HEK293T (cell line): ENCODE measurements at regions not wholly inside any gene's neighbourhood (a gene's known extent, or its start where the extent isn't known, plus 50 kb on each side); places are given as distances from the start of the nearest gene placed in this dataset.

ENCODE experiments used
- CTCF ChIA-PET: fragments of 350-600 bp; formaldehyde crosslinking; extraction: SDS; loops from one replicate; lab custom pipeline; 2021; ENCODE audit warnings: antibody characterized with exemption, inconsistent platforms; lab: Yijun Ruan, JAX
- POLR2A ChIA-PET: fragments of 350-600 bp; formaldehyde crosslinking; extraction: SDS; loops from one replicate; lab custom pipeline; 2020; ENCODE audit warnings: antibody characterized with exemption, inconsistent platforms; lab: Yijun Ruan, JAX
- DNase-seq: peaks from one replicate; pipeline ENCODE4 v3.0.0; 2012; ENCODE audit warnings: mixed read lengths; ENCODE audit errors: extremely low spot score
- ARNT ChIP-seq: fragments of 450-650 bp; IDR thresholded peaks from 2 replicates; pipeline ENCODE4 v1.6.1; 2017; ENCODE audit warnings: mild to moderate bottlenecking
- BHLHE40 ChIP-seq: fragments of 450-650 bp; IDR thresholded peaks from 2 replicates; pipeline ENCODE4 v1.6.1; 2016; ENCODE audit warnings: mild to moderate bottlenecking, moderate library complexity, borderline replicate concordance
- CTBP1 ChIP-seq: fragments of 450-650 bp; IDR thresholded peaks from 2 replicates; pipeline ENCODE4 v1.6.1; 2016; ENCODE audit warnings: borderline replicate concordance
- ELF4 ChIP-seq: fragments of 450-650 bp; IDR thresholded peaks from 2 replicates; pipeline ENCODE4 v1.6.1; 2017; ENCODE audit warnings: antibody characterized with exemption
- FOXA1 ChIP-seq: fragments of 450-650 bp; IDR thresholded peaks from 2 replicates; pipeline ENCODE4 v1.6.1; 2016; ENCODE audit warnings: mild to moderate bottlenecking
- FOXK2 ChIP-seq: fragments of 450-650 bp; IDR thresholded peaks from 2 replicates; pipeline ENCODE4 v1.6.1; 2016; ENCODE audit warnings: mild to moderate bottlenecking
- FOXM1 ChIP-seq: fragments of 450-650 bp; IDR thresholded peaks from 2 replicates; pipeline ENCODE4 v1.6.1; 2017; ENCODE audit warnings: mild to moderate bottlenecking, borderline replicate concordance
- HDGF ChIP-seq: fragments of 450-650 bp; IDR thresholded peaks from 2 replicates; pipeline ENCODE4 v1.6.1; 2017; ENCODE audit warnings: antibody characterized with exemption, borderline replicate concordance
- L3MBTL2 ChIP-seq: fragments of 450-650 bp; conservative IDR thresholded peaks from 2 replicates; pipeline ENCODE4 v1.6.1; 2016; ENCODE audit warnings: mild to moderate bottlenecking
- LEF1 ChIP-seq: fragments of 450-650 bp; IDR thresholded peaks from 2 replicates; pipeline ENCODE4 v1.6.1; 2017; ENCODE audit warnings: mild to moderate bottlenecking, borderline replicate concordance
- NFRKB ChIP-seq: fragments of 450-650 bp; IDR thresholded peaks from 2 replicates; pipeline ENCODE4 v1.6.1; 2016; ENCODE audit warnings: mild to moderate bottlenecking, moderate library complexity
- SP1 ChIP-seq: fragments of 450-650 bp; IDR thresholded peaks from 2 replicates; pipeline ENCODE4 v1.6.1; 2017
- SUZ12 ChIP-seq: fragments of 450-650 bp; IDR thresholded peaks from 2 replicates; pipeline ENCODE4 v1.6.1; 2016; ENCODE audit warnings: mild to moderate bottlenecking
- TARDBP ChIP-seq: fragments of 450-650 bp; IDR thresholded peaks from 2 replicates; pipeline ENCODE4 v1.6.1; 2016
- ZNF384 ChIP-seq: fragments of 450-650 bp; IDR thresholded peaks from 2 replicates; pipeline ENCODE4 v1.6.1; 2016
- TF ChIP-seq, protein P1 (sequence below): fragments of 450-650 bp; IDR thresholded peaks from 2 replicates; pipeline ENCODE4 v1.6.1; 2016

DNA sequence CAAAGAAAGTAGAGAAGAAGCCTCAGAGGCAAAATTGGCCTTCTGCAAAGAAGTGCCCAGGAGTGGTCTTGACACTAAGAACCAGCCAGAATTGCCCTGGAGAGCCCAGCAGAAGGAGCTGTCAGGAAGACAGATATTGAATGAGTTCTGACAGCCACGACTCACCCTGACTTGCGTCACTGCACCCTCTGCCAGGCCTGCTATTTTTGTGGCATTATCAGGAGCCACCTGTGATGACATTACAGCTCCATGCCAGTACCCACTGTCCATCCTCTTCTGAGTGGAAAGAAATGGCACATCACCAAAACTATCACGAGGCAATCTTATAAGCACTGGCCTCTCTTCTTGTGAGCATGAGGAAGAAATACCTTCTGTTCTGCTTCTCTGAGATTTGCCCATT lies 67.7 kb downstream of the SMIM20 start:
- POLR2A ChIA-PET = no interaction called here
- CTCF ChIA-PET = interaction anchor here (0.5 kb wide), 1 partner anchor 349 kb away, joined by 3 read pairs; no protein-coding TSS in a partner anchor

DNA sequence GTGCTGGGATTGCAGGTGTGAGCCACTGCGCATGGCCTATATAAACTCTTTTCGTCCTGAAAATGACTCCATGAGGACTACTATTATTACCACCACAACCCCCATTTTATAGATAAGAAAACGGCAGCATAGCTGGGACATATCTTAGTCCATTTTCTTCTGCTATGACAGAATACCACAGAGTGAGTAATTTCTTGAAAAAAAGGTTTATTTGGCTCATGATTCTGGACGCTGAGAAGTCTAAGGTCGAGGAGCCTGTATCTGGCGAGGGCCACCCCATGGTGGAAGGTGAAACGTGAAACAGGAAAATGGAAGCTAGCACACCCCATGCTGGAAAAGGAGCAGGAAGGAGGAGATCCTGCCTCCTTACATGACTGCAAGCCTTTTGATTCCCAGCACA lies 68.9 kb downstream of the SMIM20 start:
- CTCF ChIA-PET = no interaction called here
- no peak for TF ChIP-seq L3MBTL2
- no peak for TF ChIP-seq FOXK2
- TF ChIP-seq SP1 = no peak
- no peak for TF ChIP-seq SUZ12
- no peak for TF ChIP-seq FOXA1
- no peak for TF ChIP-seq ZNF384
- TF ChIP-seq ELF4 = no peak
- TF ChIP-seq, protein P1, sequence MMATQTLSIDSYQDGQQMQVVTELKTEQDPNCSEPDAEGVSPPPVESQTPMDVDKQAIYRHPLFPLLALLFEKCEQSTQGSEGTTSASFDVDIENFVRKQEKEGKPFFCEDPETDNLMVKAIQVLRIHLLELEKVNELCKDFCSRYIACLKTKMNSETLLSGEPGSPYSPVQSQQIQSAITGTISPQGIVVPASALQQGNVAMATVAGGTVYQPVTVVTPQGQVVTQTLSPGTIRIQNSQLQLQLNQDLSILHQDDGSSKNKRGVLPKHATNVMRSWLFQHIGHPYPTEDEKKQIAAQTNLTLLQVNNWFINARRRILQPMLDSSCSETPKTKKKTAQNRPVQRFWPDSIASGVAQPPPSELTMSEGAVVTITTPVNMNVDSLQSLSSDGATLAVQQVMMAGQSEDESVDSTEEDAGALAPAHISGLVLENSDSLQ = no peak
- no peak for TF ChIP-seq LEF1
- TF ChIP-seq BHLHE40 = no peak
- no peak for TF ChIP-seq FOXM1
- no peak for TF ChIP-seq TARDBP
- no peak for TF ChIP-seq NFRKB
- no peak for TF ChIP-seq CTBP1
- TF ChIP-seq HDGF = no peak
- DNase-seq = no peak
- POLR2A ChIA-PET = no interaction called here

More for the DNA sequence above, 67.7 kb downstream of the SMIM20 start:
- TF ChIP-seq, protein P1 = no peak
- no peak for TF ChIP-seq ZNF384
- no peak for TF ChIP-seq CTBP1
- DNase-seq = no peak

DNA sequence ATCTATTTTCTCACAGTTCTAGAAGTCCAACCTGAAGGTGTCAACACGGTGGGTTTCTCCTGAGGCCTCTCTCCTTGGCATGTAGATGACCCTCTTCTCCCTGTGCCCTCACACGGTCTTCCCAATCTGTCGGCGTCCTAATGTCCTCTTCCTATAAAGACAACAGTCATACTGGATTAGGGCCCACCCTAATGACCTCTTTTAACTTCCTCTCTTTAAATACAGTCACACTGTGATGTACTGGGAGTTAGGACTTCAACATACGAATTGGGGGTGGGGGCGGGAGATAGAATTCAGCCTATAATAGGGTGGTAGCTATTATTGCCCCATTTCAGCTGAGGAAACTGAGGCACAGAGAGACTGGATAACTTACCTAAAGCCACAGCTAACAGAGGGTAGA lies 70.2 kb downstream of the SMIM20 start:
- ChIA-PET CTCF (no interaction called here), POLR2A (no interaction called here)

DNA sequence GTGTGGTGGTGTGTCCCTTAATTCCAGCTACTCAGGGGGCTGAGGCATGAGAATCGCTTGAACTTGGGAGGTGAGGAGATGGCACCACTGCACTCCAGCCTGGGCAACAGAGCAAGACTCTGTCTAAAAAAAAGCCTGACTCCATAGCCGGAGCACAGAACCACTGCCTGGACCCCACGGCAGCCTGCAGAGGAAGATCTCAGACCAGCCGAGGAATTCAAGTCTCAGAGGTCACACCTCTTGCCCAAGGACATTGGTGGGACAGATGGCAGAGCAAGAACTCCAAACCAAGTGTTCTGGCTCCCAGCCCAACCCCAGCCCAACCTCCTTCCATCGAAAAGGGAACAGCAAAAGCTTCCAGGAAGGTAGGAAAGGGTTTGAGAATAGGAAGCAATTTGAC lies 70.8 kb downstream of the SMIM20 start:
- TF ChIP-seq CTBP1 = no peak
- no peak for TF ChIP-seq NFRKB
- TF ChIP-seq FOXK2 = no peak
- no peak for TF ChIP-seq ZNF384
- TF ChIP-seq FOXA1 = no peak
- TF ChIP-seq SUZ12 = no peak
- TF ChIP-seq HDGF = no peak
- no peak for TF ChIP-seq BHLHE40
- TF ChIP-seq SP1 = no peak
- TF ChIP-seq L3MBTL2 = no peak
- TF ChIP-seq, protein P1 = no peak
- TF ChIP-seq ARNT = no peak
- no peak for TF ChIP-seq TARDBP
- no peak for TF ChIP-seq LEF1
- no peak for TF ChIP-seq FOXM1
- no peak for TF ChIP-seq ELF4
- POLR2A ChIA-PET = no interaction called here
- DNase-seq = no peak
- CTCF ChIA-PET = no interaction called here

More for the DNA sequence above, 70.2 kb downstream of the SMIM20 start:
- TF ChIP-seq ELF4 (no peak), NFRKB (no peak), ZNF384 (no peak), LEF1 (no peak), SUZ12 (no peak), TARDBP (no peak), CTBP1 (no peak), HDGF (no peak), FOXM1 (no peak), FOXA1 (no peak), FOXK2 (no peak), SP1 (no peak), BHLHE40 (no peak), L3MBTL2 (no peak), ARNT (no peak)
- TF ChIP-seq, protein P1 = no peak
- no peak for DNase-seq

DNA sequence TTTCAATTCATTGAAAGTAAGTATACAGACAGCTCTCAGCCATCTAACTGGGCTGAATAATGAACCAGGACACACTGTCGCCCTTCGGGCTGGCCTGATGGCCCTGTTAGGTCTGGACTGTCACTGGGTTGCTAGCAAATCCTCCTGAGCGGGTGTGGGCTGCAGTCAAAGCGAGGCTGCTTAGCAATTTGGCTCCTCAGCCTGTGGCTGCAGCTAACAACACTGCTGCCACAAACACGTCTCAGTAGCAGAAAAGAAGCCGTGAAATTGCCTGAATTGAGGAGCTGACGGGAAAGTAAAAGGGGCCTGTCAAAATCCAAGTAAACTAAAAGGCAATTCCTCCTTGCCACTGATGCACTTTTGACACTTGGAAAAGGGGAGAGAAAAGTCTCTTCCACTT lies 72.8 kb downstream of the SMIM20 start:
- ChIA-PET POLR2A (no interaction called here), CTCF (interaction anchor here (0.6 kb wide), 2 partner anchors 336 to 1608 kb away, joined by 3 to 4 read pairs; no protein-coding TSS in a partner anchor)
- no peak for DNase-seq
- no peak for TF ChIP-seq FOXK2
- no peak for TF ChIP-seq SUZ12
- TF ChIP-seq ARNT = no peak
- no peak for TF ChIP-seq CTBP1
- no peak for TF ChIP-seq SP1
- TF ChIP-seq, protein P1 = no peak
- TF ChIP-seq TARDBP = no peak
- no peak for TF ChIP-seq FOXA1
- TF ChIP-seq NFRKB = no peak

DNA sequence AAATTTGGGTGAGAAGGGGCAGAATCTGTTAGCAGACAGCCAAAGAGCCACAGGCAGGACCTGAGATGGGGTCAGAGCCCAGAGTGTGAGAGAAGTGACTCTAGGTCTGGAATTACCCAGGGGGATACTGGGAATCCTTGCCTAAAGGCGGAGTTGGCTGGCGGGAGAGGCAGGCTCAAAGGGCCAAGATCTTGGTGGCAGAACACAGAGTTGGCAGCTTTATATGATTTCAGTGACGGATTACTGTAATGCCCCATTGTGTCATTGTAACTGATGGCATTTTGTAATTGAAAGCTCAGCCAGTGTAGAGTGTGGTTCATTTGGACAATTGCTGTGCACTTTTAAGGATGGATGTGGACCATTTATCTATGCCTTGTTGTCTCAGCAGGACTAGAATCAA lies 77.3 kb downstream of the SMIM20 start:
- no peak for DNase-seq
- POLR2A ChIA-PET = no interaction called here
- CTCF ChIA-PET = no interaction called here
- TF ChIP-seq BHLHE40 (no peak), TARDBP (no peak), FOXA1 (no peak), ELF4 (no peak), SUZ12 (no peak), ZNF384 (no peak), HDGF (no peak), CTBP1 (no peak), FOXK2 (no peak), L3MBTL2 (no peak), LEF1 (no peak), ARNT (no peak), NFRKB (no peak), SP1 (no peak)
- TF ChIP-seq, protein P1 = no peak
